HepG2 (cell line): ENCODE measurements at regions not wholly inside any gene's neighbourhood (a gene's known extent, or its start where the extent isn't known, plus 50 kb on each side); places are given as distances from the start of the nearest gene placed in this dataset.

Experiments
- ATAC-seq: fragments of 200-7000 bp; cut with Tn5 transposase; 3 replicates; pipeline ENCODE4 v1.9.1; 2020; ENCODE audit warnings: mild to moderate bottlenecking, moderate library complexity
- BruUV-seq: library from RNA; stranded (reverse); fragments of 400-500 nt; replicated peaks from 2 replicates; lab custom pipeline; 2021; lab: Mats Ljungman, UMichigan
- CTCF ChIA-PET: fragments of 300-600 bp; formaldehyde crosslinking; extraction: SDS; loops from one replicate; lab custom pipeline; 2021; ENCODE audit warnings: low total read pairs, inconsistent platforms, low intra/inter-chr PET ratio; lab: Yijun Ruan, JAX
- POLR2A ChIA-PET: fragments of 350-600 bp; sonication (Branson Sonifier 250); formaldehyde crosslinking; loops from one replicate; lab custom pipeline; 2020; ENCODE audit warnings: antibody characterized with exemption, inconsistent platforms; lab: Yijun Ruan, JAX
- DNase-seq: peaks from one replicate; pipeline ENCODE4 v3.0.0-alpha.2; 2015; ENCODE audit warnings: low spot score
- FAIRE-seq: peaks from 3 replicates; lab custom pipeline; 2011; peaks lifted over from hg19 to GRCh38; lab: Jason Lieb, UNC
- H2AFZ ChIP-seq: one replicate; pipeline ENCODE4 v1.6.1; 2011; ENCODE audit warnings: low read length, inconsistent platforms
- H3K27ac ChIP-seq: fragments of 300-600 bp; 3 replicates; pipeline ENCODE4 v1.8.0; 2011; ENCODE audit warnings: mixed run types, mild to moderate bottlenecking, mixed read lengths, low read length, inconsistent platforms; ENCODE audit not compliant: insufficient read depth; ENCODE audit errors: extremely low read length
- H3K27me3 ChIP-seq, 2 experiments: fragments of 200-600 bp in 1 of 2; 2 replicates in 1 of 2; 3 replicates in 1 of 2; pipeline versions ENCODE4 v1.6.0 to v1.8.0; 2011; ENCODE audit warnings: low read length in 2 of 2, mild to moderate bottlenecking in 2 of 2, moderate library complexity in 2 of 2, inconsistent platforms in 1 of 2; ENCODE audit not compliant: insufficient read depth in 2 of 2, control insufficient read depth in 1 of 2
- H3K36me3 ChIP-seq, 2 experiments: fragments of 200-600 bp in 1 of 2; replicated peaks in 1 of 2; 2 replicates in 1 of 2; 3 replicates in 1 of 2; pipeline versions ENCODE4 v1.5.1 to v1.8.0; 2011; ENCODE audit warnings: low read length in 2 of 2, inconsistent platforms in 1 of 2; ENCODE audit not compliant: insufficient read depth in 2 of 2, control insufficient read depth in 1 of 2
- H3K4me1 ChIP-seq: 2 replicates; pipeline ENCODE4 v1.5.1; 2012; ENCODE audit warnings: low read length, inconsistent platforms; ENCODE audit not compliant: insufficient read depth
- H3K4me2 ChIP-seq: 2 replicates; pipeline ENCODE4 v1.6.0; 2011; ENCODE audit warnings: low read depth, low read length, inconsistent platforms
- H3K4me3 ChIP-seq, 3 experiments: fragments of 200-600 bp in 1 of 3; sonication (generic), shearing (Covaris generic) in 1 of 3; replicated peaks in 1 of 3; 2 replicates each; pipeline ENCODE4 v1.5.1; 2011 to 2016; ENCODE audit warnings: low read length in 3 of 3, inconsistent platforms in 2 of 3, low read depth in 2 of 3, mild to moderate bottlenecking in 2 of 3, control low read depth in 1 of 3, mixed read lengths in 1 of 3; ENCODE audit not compliant: insufficient read depth in 1 of 3
- H3K79me2 ChIP-seq: one replicate; pipeline ENCODE4 v1.6.1; 2011; ENCODE audit warnings: low read length, inconsistent platforms; ENCODE audit not compliant: insufficient read depth
- H3K9ac ChIP-seq: 2 replicates; pipeline ENCODE4 v1.6.0; 2011; ENCODE audit warnings: mild to moderate bottlenecking, low read depth, low read length, inconsistent platforms; ENCODE audit not compliant: insufficient read depth
- H3K9me3 ChIP-seq: 2 replicates; pipeline ENCODE4 v1.5.1; 2012; ENCODE audit warnings: mild to moderate bottlenecking, low read length
- H4K20me1 ChIP-seq: 2 replicates; pipeline ENCODE4 v1.6.0; 2011; ENCODE audit warnings: inconsistent platforms, mild to moderate bottlenecking, low read length, moderate library complexity; ENCODE audit not compliant: insufficient read depth
- ATF7 ChIP-seq, 2 experiments: fragments of 450-650 bp in 1 of 2; sonication (generic) in 1 of 2; formaldehyde crosslinking in 1 of 2; IDR thresholded peaks; 2 replicates each; pipeline versions ENCODE4 v1.4.0 to v1.6.1; 2016 to 2020; ENCODE audit warnings: antibody characterized with exemption in 1 of 2, mild to moderate bottlenecking in 1 of 2, missing genetic modification reagents in 1 of 2
- MTA3 ChIP-seq: sonication (generic); formaldehyde crosslinking; IDR thresholded peaks from 2 replicates; pipeline ENCODE4 v1.4.0; 2020; ENCODE audit warnings: missing genetic modification reagents
- NFE2L2 ChIP-seq: fragments of 150-350 bp; IDR thresholded peaks from 2 replicates; pipeline ENCODE4 v1.6.1; 2014; ENCODE audit warnings: low read length
- ZNF441 ChIP-seq: sonication (generic); formaldehyde crosslinking; IDR thresholded peaks from 2 replicates; pipeline ENCODE4 v1.7.0; 2021; ENCODE audit warnings: missing genetic modification reagents, borderline replicate concordance
- ZNF614 ChIP-seq: IDR thresholded peaks from 2 replicates; pipeline ENCODE4 v1.6.1; 2018; ENCODE audit warnings: missing biosample characterization, missing genetic modification reagents, inconsistent platforms, borderline replicate concordance
- ZNF7 ChIP-seq: IDR thresholded peaks from 2 replicates; pipeline ENCODE4 v1.6.1; 2016; ENCODE audit warnings: missing biosample characterization, missing genetic modification reagents
- ZNF792 ChIP-seq: IDR thresholded peaks from 2 replicates; pipeline ENCODE4 v1.6.1; 2016
- WGBS: methylation state at CpG from one replicate; pipeline ENCODE4 v1.1.6; 2017; ENCODE audit warnings: low lambda C conversion rate; 5-methylcytosine and 5-hydroxymethylcytosine counted together
- in situ Hi-C: cut with HindIII; loops from 2 replicates; pipeline ENCODE4 v1.10.0; 2017; ENCODE audit warnings: low pct_unique_long_range_greater_than_20kb; ENCODE audit not compliant: extremely low pct_ligation_motif_present
- intact Hi-C: fragments of 100-400 bp; cut with micrococcal nuclease; formaldehyde crosslinking; loops from one replicate; pipeline ENCODE4 v1.10.0; 2022; ENCODE audit not compliant: unreplicated experiment
- TF ChIP-seq, protein P1 (sequence below): sonication (generic); formaldehyde crosslinking; IDR thresholded peaks from 2 replicates; pipeline ENCODE4 v1.4.0; 2020; ENCODE audit warnings: missing genetic modification reagents
- TF ChIP-seq, protein P2 (sequence below): sonication (generic); formaldehyde crosslinking; IDR thresholded peaks from 2 replicates; pipeline ENCODE4 v1.5.1; 2020; ENCODE audit warnings: missing genetic modification reagents, mild to moderate bottlenecking, borderline replicate concordance
- TF ChIP-seq, protein P3 (sequence below): sonication (generic); formaldehyde crosslinking; IDR thresholded peaks from 2 replicates; pipeline ENCODE4 v1.4.0; 2020; ENCODE audit warnings: missing genetic modification reagents
- TF ChIP-seq, protein P4 (sequence below): IDR thresholded peaks from 2 replicates; pipeline ENCODE4 v1.6.1; 2018; ENCODE audit warnings: missing genetic modification reagents, mild to moderate bottlenecking, missing compliant biosample characterization

DNA sequence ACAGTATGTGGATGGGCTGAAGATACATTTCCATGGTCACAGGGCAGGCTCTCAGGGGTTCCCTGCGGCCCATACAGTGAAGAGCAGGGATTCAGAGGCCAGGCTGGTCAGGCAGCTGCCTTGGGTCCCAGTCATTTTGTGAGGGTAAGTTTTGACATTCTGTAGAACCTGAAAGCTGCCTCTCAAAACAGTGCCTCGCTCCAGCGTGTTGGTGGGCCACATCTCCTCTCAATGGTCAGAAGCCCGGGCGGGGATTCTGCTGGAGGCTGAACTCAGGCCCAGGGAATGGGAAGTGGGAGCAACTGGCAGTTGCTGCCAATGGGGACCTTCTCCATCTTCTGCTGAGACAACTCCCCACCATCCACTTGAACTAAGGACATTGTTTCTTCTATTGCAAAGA, 190.0 kb downstream of the PTPN20 start:
- Histone ChIP-seq H3K36me3 (no peaks in the 10 kb centered on the region), H3K4me1 (no peaks in the 10 kb centered on the region), H2AFZ (no peak overlapping the region), H3K79me2 (no peaks in the 10 kb centered on the region), H3K9ac (no peak overlapping the region), H3K9me3 (no peaks in the 10 kb centered on the region), H3K27ac (no peak overlapping the region), H3K4me2 (no peak overlapping the region), H3K27me3 (0 out of 5 replicates have a peak, but pooled peaks cover 0 to 3% of the 10 kb centered on the region in 2 experiments), H4K20me1 (no peaks in the 10 kb centered on the region), H3K4me3 (no peak overlapping the region)
- BruUV-seq = no TSS peak
- FAIRE-seq = no peak
- no peak for TF ChIP-seq ZNF7 (CRISPR knock-in tag)
- TF ChIP-seq ATF7 (IDR thresholded peaks at IDR 0.05) = no peak
- TF ChIP-seq ATF7 (CRISPR knock-in tag; IDR thresholded peaks at IDR 0.05) = no peak
- TF ChIP-seq, protein P1, sequence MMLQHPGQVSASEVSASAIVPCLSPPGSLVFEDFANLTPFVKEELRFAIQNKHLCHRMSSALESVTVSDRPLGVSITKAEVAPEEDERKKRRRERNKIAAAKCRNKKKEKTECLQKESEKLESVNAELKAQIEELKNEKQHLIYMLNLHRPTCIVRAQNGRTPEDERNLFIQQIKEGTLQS (CRISPR knock-in tag) = no peak
- TF ChIP-seq MTA3 (CRISPR knock-in tag) = no peak
- no peak for TF ChIP-seq NFE2L2
- TF ChIP-seq, protein P2, sequence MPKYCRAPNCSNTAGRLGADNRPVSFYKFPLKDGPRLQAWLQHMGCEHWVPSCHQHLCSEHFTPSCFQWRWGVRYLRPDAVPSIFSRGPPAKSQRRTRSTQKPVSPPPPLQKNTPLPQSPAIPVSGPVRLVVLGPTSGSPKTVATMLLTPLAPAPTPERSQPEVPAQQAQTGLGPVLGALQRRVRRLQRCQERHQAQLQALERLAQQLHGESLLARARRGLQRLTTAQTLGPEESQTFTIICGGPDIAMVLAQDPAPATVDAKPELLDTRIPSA (CRISPR knock-in tag) = no peak
- TF ChIP-seq ZNF441 (CRISPR knock-in tag) = no peak
- TF ChIP-seq ZNF614 = no peak
- no peak for TF ChIP-seq ZNF792 (CRISPR knock-in tag)
- TF ChIP-seq, protein P3, sequence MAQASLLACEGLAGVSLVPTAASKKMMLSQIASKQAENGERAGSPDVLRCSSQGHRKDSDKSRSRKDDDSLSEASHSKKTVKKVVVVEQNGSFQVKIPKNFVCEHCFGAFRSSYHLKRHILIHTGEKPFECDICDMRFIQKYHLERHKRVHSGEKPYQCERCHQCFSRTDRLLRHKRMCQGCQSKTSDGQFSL (CRISPR knock-in tag) = no peak
- TF ChIP-seq, protein P4, sequence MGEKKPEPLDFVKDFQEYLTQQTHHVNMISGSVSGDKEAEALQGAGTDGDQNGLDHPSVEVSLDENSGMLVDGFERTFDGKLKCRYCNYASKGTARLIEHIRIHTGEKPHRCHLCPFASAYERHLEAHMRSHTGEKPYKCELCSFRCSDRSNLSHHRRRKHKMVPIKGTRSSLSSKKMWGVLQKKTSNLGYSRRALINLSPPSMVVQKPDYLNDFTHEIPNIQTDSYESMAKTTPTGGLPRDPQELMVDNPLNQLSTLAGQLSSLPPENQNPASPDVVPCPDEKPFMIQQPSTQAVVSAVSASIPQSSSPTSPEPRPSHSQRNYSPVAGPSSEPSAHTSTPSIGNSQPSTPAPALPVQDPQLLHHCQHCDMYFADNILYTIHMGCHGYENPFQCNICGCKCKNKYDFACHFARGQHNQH (CRISPR knock-in tag) = no peak
- CTCF ChIA-PET = no interaction called here
- intact Hi-C loops (no loop called here), in situ Hi-C loops (no loop called here)
- POLR2A ChIA-PET = no interaction called here
- DNase-seq = no peak
- ATAC-seq = no peak
- 0% methylated on average over 3 of the region's 5 CpGs for WGBS
